NCI-H69 (cell line): ENCODE measurements at regions not wholly inside any gene's neighbourhood (a gene's known extent, or its start where the extent isn't known, plus 50 kb on each side); places are given as distances from the start of the nearest gene placed in this dataset.
"Not testable (repeated sequence)": the region's sequence is repeated elsewhere in the genome, so short reads cannot be mapped to it uniquely, and the experiment has no call there.

Source experiments
- DNase-seq: peaks from one replicate; lab custom pipeline; 2025; lab: John Stamatoyannopoulos, UW

DNA sequence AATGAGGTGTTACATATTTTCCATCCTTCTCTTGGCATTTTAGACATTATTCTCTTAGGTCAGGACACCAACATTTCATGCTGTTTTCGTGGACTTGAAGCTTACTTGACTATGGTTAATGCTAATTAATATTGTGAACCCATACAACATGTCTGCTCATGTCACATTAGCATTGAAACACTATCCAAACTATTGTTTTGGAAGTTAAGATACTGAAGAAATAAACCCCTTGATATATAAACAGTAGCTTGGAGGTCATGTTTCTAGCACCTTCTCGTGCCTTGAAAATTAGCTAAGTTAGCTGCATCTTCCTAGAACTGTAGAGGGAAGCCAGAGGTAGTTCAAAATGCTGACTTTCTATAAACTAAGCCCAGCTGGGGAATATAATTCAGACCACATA lies 288.8 kb downstream of the LTN1 start:
- DNase-seq: no peak

DNA sequence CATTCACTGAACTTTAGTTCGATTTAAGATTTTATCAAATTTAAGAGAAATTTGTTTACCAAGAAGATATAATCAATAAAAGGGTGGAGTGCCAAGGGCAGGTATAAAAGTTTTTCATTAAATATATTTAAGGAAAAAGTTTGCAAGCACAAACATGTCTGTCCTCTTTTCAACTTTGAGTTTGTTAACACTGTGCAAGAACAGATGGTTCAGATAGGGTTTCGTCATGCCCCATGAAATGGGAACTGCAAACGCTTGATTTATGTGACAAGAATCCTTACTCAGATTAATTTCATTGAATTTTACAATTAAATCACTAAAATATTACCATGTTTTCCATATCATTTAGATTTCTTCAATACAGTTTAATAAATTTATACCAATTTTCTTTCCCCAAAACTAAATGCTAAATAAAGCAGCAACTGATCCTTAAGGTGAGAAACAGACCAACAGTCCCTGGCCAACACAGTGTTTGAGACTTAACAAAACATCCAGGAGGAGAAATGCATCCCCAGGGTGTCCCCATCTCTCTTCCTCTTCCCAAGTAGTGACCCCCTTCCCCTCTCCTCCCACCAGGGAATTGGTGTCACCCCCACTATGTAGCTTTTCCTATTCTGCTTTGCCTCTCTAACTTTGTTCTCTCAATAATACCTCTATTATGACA lies 292.9 kb downstream of the LTN1 start:
- no peak for DNase-seq

DNA sequence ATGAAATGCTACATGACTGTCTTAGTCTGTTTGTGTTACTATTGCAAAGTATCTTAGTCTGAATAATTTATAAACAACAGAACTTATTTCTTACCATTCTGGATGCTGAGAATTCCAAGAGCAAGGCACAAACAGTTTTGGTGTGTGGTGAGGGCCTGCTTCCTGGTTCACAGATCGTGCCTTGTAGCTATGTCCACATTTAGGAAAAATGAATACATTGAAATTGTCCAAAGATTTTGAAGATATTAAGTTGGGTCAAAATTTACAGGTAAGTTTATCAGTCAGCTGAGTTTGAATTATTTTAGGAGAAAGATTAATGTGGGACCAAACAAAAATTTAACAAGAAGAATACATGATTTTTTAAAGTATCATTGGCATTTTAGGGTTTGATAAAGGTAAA lies 293.5 kb downstream of the LTN1 start:
- no peak for DNase-seq

DNA sequence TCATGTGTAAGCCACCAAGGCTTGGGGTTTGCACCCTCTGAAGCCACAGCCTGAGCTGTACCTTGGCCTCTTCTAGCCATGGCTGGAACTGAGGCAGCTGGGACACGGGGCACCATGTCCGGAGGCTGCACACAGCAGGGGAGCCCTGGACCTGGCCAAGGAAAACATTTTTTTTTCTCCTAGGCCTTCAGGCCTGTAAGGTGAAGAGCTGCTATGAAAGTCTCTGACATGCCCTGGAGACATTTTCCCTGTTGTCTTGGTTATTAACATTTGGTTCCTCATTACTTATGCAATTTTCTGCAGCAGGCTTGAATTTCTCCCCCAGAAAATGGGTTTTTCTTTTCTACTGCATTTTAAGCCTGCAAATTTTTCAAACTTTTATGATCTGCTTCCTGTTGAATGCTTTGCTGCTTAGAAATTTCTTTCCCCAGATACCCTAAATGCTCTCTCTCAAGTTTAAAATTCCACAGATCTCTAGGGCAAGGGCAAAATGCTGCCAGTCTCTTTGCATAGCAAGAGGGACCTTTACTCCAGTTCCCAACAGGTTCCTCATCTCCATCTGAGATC lies 295.8 kb downstream of the LTN1 start:
- DNase-seq: no peak

DNA sequence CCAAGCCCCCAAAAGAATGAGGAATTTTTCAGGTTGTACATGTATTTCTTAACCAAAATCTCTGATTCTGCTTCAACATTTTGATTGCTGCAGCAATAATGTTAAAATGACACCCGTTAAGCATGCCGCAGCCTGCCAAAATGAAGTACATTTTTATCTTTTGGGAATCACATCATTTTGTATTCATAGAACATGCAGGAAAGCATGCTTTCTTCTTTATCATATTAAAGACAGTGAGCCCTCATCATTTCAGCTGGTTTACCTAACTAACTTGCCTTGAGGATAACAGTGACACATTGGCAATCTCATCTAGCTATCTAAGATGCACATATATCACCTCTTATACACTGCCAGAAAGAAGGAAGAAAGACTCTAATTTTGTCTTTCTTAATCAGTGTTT lies 299.2 kb downstream of the LTN1 start:
- no peak for DNase-seq

DNA sequence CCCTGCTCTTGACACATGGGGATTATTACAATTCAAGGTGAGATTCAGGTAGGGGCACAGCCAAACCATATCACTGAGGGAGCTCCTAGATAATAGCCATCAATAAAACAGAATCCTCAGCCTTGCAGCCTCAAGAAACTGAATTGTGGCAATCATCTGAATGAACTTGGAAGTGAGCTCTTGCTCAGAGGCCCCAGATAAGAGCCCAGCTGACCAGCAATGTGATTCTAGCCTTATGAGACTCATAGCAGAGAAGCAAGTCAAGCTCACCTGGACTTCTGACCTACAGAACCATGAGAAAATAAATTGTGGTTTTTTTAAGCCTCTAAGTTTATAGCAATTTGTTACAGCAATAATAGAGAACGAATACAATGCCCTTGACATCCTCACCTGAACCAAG lies 302.5 kb downstream of the LTN1 start:
- no peak for DNase-seq

DNA sequence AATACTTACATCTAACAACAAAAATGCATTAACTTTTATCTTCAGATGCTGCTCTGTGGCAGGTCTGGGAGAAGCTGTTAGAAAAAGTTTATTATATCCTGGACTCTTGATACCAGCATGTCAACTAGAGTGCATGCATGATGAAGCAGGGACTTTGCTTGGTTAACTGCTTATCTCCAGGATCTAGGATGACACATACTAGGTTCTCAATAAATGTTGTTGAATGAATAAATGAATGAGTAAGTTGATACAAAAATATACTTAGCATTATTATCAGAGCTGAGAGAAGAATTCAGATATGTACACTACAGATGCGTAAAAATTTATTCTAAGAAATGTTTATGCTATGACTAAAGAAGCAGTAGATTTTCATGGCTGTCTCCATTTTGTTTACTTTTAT lies 304.3 kb downstream of the LTN1 start:
- no peak for DNase-seq

DNA sequence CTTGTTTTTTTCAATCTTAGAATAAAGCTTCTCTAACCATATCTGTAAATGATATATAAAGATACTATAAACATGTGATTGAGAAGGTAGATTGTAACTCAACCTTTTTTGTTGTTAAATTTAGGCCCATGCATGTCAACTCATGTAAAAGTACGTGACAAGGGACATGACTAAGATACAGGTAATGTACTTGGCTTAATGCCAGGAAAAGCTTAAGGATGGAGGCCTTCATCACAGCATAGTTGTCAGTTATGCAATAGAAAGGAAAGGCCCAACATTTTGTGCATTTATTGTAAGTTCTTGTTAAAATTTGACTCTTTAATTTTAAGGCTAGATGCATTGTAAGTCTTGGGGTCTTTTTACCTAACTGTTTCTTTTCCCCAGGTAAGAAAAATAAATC lies 305.1 kb downstream of the LTN1 start:
- peak; percentile 13 for DNase-seq

DNA sequence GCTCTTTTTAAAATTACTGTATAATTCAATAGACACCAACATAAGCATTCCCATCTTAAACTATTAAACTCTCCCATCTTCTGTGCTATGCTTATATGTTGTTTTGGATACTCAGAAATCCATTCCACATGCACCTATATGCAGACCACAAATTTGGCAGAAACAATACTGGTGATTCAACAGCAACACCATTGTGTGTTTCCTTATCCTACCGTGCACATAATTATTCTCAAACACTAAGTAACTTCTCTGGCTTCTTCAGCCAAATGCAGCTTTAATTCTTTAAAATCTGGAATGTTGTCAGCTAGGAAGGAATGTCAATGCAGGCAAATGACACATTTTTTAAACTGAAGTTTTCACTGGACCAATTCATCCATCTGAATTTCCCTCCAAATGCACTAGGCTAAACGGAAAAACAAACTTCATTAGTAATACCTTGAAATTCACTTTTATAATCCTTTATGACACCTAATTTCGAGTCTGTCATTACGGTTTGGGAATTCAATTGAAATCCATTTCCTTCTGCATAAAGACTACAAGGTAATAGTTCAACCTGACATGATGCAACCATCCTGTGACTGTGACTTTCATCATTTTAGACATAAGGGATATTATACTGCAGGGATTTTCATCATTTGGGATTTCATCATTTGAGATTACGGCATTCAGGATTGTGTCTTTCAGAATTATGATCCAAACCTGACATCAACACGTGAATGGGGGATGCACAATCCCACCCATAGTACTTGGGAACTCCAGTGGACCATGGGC lies 308.5 kb downstream of the LTN1 start:
- DNase-seq: no peak

DNA sequence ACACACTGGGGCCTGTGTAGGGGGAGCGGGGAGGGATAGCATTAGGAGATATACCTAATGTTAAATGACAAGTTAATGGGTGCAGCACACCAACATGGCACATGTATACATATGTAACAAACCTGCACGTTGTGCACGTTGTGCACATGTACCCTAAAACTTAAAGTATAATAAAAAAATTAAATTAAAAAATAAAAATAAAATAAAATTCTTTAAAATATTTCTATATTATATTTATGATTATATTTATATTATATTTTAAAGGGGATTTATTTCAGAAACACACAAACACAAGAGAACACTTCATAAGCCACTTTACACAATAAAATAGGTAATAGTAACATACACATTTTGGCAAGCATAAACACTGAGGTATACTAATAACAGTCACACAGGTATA lies 309.8 kb downstream of the LTN1 start:
- DNase-seq: not testable (repeated sequence)

DNA sequence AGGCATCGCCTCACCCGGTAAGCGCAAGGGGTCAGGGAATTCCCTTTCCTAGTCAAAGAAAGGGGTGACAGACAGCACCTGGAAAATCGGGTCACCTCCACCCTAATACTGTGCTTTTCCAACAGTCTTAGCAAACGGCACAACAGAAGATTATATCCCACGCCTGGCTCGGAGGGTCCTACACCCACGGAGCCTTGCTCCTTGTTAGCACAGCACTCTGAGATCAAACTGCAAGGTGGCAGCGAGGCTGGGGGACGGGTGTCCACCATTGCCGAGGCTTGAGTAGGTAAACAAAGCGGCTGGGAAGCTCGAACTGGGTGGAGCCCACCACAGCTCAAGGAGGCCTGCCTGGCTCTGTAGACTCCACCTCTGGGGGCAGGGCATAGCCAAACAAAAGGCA lies 315.6 kb downstream of the LTN1 start:
- not testable (repeated sequence) for DNase-seq

DNA sequence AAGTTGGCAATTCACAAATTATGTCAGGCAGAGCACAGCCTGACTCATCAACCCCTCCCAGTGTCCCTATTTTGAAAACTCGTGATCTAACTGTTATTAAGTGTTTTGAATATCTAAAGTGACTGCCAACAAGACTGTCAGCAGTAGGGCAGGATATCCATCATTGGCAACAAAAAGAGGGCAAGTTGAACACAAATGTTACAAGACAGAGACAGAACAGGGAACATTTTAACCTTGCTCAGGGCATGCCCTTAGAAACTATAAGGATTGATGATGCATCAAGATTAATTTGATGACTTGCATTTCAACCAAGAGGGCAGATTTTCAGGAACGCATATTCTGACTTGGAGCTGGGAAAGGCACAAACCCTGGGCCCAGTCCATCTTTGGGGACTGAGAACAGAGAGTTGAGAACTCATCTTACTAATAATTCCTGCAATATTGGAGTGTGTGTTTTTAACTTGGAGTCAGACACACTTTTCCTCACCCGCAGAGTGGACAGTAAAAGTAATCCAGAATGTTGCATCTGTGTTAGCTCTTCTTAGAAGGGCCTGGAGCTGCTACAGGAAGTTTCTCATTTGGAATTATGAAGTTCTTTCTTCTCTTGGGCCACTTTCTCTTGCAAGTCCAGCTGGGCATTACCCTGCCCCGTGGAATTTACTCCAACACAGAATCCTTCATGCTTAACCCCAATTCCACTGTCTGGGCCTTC lies 317.2 kb downstream of the LTN1 start:
- DNase-seq: no peak

DNA sequence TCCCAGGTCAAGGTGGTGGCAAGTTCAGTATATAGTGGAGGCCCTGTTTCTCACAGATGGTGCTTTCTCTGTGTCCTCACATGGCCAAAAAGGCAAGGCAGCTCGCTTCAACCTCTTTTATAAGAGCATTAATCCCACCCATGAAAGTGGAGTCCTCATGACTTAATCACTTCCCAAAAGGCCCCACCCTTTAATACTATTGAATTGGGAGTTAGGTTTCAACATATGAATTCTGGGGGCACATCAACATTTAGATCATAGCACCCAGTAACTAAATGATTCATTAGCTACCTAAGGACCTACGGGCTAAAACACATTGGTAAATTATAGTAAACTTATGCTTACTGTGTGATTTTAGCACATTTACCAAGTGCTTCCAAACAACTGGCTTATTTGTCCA lies 317.9 kb downstream of the LTN1 start:
- no peak for DNase-seq

DNA sequence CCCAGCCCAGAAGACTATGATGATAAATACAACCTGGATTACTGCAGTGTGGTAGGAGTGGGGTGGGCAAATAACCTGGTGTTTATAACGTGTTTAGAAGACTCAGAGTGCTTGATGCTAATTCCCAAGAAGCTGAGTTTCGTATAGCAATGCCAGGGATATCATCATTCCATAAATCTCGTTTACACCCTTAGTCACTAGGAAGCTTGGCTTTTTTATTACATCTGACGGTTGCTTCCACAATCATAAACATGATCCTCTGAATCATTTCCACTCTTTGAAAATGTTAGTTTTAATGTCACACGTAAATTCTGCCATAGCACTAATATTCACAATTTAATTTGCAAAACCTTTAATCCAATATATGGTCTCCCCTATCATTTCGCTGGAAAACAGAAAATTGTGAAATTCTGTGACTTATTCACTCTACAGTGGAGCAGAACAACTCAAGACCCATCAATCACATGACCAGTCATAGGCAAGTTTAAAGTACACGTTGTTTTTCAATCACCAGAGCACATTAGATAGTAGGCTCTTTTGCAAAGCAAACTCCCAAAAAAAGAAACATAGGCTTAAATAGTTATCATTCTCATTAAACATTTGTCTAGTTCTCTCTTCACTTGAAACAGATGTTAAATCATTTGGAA lies 321.0 kb downstream of the LTN1 start:
- no peak for DNase-seq

DNA sequence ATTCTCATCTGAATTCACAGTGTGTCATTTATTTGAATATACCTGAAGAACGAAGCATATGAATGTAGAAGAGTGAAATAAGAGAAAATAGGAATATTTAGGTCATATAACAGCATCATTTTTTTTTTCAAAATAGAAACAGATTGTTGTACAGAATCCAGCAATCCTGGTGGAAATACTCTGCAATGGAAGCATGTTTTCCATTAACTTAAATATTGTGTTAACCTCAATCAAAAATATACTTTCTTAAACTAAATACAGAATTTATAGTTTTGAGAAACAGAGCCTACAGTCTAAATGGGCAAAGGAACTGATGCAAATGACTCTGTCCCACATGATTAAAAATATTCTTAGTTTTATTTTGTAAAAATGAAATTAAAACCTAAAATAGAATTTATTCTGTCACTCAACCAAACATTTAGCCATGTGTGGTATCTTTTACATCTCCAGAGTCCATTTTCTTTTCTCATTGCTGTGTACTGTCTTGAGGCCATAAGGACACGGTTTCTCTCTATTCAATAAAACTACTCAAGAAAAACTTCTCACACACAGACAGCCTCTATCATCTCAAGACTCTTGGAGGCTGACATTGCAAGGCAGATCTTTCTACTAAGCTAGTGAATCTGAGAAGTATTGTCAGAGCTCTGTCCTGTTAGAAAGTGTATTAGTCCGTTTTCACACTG lies 322.6 kb downstream of the LTN1 start:
- DNase-seq: no peak

DNA sequence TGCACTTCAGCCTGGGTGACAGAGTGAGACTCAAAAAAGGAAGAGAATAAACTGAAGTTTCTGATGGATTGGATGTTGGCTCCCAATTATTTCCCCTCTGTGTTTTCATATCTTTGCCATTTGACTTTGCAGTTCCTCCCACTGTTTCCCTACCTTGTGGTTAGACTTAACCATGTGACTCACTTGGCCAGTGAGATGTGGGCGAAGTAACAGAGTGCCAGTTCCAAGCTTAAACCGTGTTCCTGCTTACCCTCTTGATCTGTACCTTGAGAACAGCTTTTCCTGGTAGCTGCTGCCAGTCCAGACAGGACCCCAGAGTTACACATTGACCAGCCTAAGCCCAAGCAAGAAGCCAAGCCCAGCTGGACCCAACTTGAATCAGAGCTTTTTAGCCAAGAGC lies 323.4 kb downstream of the LTN1 start:
- DNase-seq: no peak

DNA sequence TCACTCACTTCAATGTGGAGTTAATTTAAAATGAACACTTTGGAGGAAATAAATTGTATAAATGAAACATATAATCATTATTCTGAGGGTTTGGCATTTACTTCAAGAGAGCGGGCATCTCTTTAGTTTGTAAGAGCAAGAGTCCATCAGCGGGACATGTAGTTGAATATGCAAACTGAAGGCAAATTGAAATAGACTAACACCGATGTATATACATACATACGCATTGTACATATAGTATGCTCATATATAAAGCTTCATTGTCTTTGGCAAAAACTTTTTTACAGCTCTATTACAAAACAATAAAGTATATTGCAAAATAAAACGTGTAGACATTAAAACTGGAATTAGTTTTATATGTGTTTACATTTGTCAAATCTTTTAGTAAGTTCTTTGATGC lies 328.9 kb downstream of the LTN1 start:
- no peak for DNase-seq

DNA sequence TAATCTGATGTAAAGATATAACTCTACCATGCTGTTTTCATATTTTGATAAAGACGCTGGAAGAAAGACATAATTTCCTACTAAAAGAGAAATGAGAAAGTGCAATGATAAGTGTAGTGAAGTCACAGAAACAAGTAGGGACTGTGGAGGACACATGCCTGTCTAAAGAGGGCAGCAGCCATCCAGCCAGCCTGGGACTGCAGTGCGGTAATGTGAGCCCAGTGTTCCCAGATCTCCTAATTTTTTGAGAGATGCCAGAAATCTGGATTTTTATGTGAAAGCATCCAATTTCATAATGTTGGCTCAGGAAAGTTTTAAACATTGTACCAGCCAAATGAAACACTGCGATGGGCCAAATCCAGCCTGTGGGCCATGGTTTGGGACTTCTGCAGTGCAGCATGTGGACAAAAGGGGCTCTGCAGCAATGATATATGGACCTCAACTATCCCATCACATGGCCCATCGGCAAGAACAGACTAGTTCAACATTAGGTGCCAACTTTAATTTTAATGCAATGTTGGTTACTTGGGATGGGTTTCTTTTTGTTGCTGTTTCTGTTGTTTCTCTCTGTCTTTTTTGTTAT lies 329.5 kb downstream of the LTN1 start:
- no peak for DNase-seq

DNA sequence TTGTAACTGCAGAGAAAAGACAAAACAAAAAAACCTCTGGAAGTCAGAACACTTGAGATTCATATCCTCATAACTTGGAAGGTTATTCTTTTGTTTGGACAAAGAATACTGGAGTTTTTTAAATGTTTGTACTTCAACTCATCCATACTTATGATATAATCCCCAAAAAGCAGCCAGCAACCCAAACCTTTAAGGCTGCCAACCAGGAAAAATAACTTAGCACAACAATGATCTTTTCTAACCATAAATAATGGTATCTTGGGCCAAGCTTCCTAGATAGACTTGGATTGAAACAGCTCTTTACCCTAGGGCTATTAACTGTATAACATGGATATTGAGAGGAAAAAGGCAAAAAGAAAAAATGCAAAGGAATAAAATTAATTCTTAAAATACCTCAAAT lies 335.1 kb downstream of the LTN1 start:
- no peak for DNase-seq

DNA sequence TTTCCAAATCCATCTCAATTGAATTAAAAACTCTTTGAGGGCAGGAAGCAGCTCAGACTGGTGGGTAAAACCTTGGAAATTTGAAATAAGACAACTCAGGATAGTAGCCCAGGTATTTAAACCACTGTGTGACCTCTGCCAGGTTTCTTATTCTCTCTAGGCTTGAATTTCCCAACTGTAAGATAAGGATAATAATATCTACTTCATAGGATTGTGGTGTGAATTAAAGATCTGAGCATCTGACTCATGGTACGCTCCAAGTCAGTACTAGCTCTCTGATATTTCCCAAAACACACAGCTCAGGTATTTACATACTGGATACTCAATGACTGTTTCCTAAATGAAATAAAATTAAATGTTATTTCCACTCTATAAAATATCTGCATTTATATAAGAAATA lies 337.2 kb downstream of the LTN1 start:
- no peak for DNase-seq

DNA sequence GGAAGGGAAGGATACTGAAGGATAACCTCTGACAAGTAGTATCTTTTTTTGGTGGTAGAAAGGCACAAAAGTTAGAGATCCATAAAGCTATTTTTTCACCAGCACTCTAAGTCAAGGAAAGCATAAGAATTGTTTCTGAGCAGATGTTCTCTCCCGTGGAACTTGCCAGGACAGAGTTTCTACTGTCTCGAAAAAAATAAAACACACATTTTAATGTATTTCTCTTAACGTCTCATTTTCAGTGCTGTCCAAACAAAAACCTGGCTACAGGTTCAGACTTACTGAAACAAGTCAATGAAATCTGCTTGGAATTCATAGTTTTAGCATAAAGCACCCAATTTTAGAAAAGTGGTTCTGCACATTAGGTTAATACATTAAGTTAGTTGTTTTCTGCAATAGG lies 338.3 kb downstream of the LTN1 start:
- no peak for DNase-seq

DNA sequence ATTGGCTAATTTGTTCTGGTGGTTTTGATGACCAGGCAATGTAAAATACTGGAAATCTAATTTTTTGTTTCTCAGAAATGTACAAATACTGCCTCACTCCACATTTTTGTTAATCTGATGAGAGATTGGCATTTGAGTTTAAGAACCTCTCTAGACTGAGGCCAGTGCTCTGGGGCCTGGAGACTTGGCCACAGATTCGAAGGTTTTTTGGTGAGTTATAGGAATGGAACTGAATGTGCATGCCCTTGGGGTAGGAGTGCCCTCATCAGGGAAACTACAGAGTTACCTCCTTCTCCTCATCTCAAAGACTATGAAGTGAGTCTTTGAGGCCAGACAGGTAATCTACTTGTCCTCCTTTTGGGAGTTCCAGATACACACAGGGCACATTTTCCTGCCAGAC lies 347.9 kb downstream of the LTN1 start:
- DNase-seq: no peak
